ENCODE measurements at regions not wholly inside any gene's neighbourhood (a gene's known extent, or its start where the extent isn't known, plus 50 kb on each side); places are given as distances from the start of the nearest gene placed in this dataset.

DNA sequence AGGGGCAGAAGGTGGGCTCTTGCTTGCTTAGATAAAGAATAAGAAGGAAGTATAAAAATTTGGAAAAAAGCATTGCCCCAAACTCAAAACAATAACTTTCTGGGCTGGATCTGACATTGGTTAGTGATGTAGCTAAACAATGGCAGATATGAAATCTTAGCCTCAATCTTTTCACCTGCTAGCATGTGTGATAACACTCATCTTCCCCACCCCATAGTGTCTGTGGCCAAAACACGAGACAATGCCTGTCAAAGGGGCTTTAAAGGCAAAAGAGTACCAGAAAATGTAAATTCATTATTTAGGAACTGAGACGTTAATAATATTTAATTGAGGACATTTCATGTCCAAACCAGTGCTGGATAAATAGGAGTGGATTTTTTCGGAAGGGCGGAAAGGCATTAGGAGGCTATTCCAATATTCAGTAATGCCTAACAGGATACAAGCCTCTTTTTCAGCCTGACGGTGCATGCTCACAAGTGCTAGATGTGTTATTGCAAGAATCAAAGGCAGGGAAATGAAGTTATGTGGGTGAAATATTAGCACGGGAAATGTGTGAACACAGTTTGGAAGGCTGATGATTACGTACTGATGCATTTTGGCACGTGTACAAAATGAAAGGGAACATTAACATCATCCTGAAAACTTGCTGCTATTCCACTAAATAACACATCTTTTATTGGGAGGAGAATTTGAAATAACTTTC is 395.7 kb downstream of the GALR1 start:
- DNase-seq (ENCODE audit: low read depth) = no peak
- TF ChIP-seq, protein P1, sequence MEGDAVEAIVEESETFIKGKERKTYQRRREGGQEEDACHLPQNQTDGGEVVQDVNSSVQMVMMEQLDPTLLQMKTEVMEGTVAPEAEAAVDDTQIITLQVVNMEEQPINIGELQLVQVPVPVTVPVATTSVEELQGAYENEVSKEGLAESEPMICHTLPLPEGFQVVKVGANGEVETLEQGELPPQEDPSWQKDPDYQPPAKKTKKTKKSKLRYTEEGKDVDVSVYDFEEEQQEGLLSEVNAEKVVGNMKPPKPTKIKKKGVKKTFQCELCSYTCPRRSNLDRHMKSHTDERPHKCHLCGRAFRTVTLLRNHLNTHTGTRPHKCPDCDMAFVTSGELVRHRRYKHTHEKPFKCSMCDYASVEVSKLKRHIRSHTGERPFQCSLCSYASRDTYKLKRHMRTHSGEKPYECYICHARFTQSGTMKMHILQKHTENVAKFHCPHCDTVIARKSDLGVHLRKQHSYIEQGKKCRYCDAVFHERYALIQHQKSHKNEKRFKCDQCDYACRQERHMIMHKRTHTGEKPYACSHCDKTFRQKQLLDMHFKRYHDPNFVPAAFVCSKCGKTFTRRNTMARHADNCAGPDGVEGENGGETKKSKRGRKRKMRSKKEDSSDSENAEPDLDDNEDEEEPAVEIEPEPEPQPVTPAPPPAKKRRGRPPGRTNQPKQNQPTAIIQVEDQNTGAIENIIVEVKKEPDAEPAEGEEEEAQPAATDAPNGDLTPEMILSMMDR (conservative IDR thresholded peaks at IDR 0.05; ENCODE audit: low read depth, low read length) = no peak
- no peak overlapping the region for H3K4me3 ChIP-seq (ENCODE audit: low read depth, low read length)

- no peak overlapping the region for H3K4me3 ChIP-seq (ENCODE audit: low read depth, low read length)
- TF ChIP-seq, protein P1 (conservative IDR thresholded peaks at IDR 0.05; ENCODE audit: low read depth, low read length) = no peak
- no peak for DNase-seq (ENCODE audit: low read depth)
Observed at GRCh38 chr18:77647472-77647871, 397.8 kb downstream of the GALR1 start.

DNA sequence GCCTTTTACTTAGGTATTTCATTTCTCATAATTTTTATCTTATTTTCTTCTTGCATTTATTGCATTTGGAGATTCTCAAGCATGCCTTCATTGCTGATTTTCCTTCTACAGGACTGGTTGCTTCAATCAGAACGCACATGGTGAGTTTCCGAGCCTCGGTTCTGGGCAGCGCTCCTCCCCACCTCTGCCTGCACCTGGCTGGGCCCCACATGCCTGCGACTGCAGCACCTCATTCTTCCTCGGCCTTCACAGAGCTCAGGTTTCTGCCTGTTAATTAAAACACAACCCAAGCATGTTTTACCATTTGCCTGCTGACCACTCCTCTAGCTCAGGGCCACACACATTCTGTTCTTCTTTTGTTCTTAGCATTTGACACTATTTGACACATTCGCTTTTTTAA is 398.8 kb downstream of the GALR1 start:
- DNase-seq (ENCODE audit: low read depth) = no peak
- TF ChIP-seq, protein P1 (conservative IDR thresholded peaks at IDR 0.05; ENCODE audit: low read depth, low read length) = no peak
- H3K4me3 ChIP-seq (ENCODE audit: low read depth, low read length) = no peak overlapping the region

- H3K4me3 ChIP-seq (ENCODE audit: low read depth, low read length) = no peak overlapping the region
- TF ChIP-seq, protein P1 (conservative IDR thresholded peaks at IDR 0.05; ENCODE audit: low read depth, low read length) = peak; percentile 82
- DNase-seq (ENCODE audit: low read depth) = no peak
Observed at GRCh38 chr18:77650799-77651385, 401.2 kb downstream of the GALR1 start.

DNA sequence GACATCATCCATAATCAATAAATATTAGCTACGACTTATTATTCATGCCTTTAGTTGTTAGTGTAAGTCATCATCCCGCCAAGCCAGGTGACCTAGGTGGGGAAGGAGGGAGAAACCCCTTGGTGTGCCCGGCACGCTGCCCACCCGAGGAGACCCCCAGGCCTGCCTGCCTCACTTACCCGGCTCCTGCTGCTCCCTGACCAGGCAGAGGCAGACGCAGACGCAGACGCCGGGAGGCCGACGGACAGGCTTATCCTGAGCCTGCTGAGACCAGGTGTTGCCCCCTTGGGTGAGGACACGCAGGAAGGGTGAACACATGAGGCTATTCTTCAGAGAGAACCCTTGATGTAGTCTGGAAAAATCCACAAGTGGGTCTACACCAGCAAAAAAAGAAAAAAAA is 401.8 kb downstream of the GALR1 start:
- DNase-seq (ENCODE audit: low read depth) = no peak
- TF ChIP-seq, protein P1 (conservative IDR thresholded peaks at IDR 0.05; ENCODE audit: low read depth, low read length) = no peak
- no peak overlapping the region for H3K4me3 ChIP-seq (ENCODE audit: low read depth, low read length)

GRCh38 chr18:77653792-77654191 is 404.1 kb downstream of the GALR1 start:
- TF ChIP-seq, protein P1 (conservative IDR thresholded peaks at IDR 0.05; ENCODE audit: low read depth, low read length) = no peak
- no peak overlapping the region for H3K4me3 ChIP-seq (ENCODE audit: low read depth, low read length)
- no peak for DNase-seq (ENCODE audit: low read depth)

- TF ChIP-seq, protein P1 (conservative IDR thresholded peaks at IDR 0.05; ENCODE audit: low read depth, low read length) = no peak
- no peak overlapping the region for H3K4me3 ChIP-seq (ENCODE audit: low read depth, low read length)
- DNase-seq (ENCODE audit: low read depth) = no peak
Observed at GRCh38 chr18:77654302-77654701, 404.7 kb downstream of the GALR1 start.
